ENCODE measurements at regions not wholly inside any gene's neighbourhood (a gene's known extent, or its start where the extent isn't known, plus 50 kb on each side); places are given as distances from the start of the nearest gene placed in this dataset.

DNA sequence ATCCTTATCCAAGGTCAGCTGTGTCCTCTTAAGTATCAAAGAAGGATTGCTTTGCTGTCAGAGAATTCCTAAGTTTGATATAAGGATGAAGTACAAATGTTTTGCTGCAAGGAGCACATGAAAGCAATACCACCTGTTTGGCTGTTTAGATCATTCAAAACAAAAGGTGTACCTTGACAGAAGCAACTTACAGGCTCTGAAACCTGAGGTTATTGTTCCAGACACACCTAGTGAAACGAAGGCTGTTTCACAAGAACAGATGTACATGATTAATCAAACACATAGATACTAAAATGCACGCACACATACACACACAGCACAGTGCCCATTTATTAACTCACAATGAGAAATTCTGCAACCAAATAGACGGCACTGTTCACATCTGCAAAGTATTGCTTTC, 166.2 kb downstream of the RBM43 start:
- Histone ChIP-seq H4K20me1 (replicated peaks; ENCODE audit: control insufficient read depth, extremely low read depth, insufficient read depth, low read length) (no peaks in the 10 kb centered on the region), H3K9ac (replicated peaks; ENCODE audit: extremely low read depth, insufficient read depth, low read length) (no peak overlapping the region), H3K27ac (ENCODE audit: insufficient read depth, low read depth, low read length) (no peak overlapping the region), H3K79me2 (ENCODE audit: control insufficient read depth, insufficient read depth, low read length) (no peaks in the 10 kb centered on the region), H3K27me3 (ENCODE audit: control insufficient read depth in 2 of 2, insufficient read depth in 2 of 2, low read length in 2 of 2) (no peaks in the 10 kb centered on the region), H3K4me1 (ENCODE audit: control insufficient read depth, extremely low read depth, insufficient read depth, low read length) (no peaks in the 10 kb centered on the region), H3K36me3 (ENCODE audit: control insufficient read depth in 2 of 2, extremely low read depth in 1 of 2, insufficient read depth in 2 of 2, low read length in 2 of 2) (no peaks in the 10 kb centered on the region), H3K9me3 (replicated peaks; ENCODE audit: control insufficient read depth, insufficient read depth, low read length) (no peaks in the 10 kb centered on the region), H3K4me2 (ENCODE audit: insufficient read depth, low read length) (no peak overlapping the region), H2AFZ (ENCODE audit: low read depth, low read length) (no peak overlapping the region), H3K9me1 (replicated peaks; ENCODE audit: control insufficient read depth, extremely low read depth, insufficient read depth, low read length) (no peaks in the 10 kb centered on the region), H3K4me3 (replicated peaks in 1 of 3; ENCODE audit: insufficient read depth in 1 of 3, low read depth in 1 of 3, low read length in 3 of 3) (no peak overlapping the region)
- FAIRE-seq (no peak), DNase-seq (ENCODE audit: low read depth, low spot score) (no peak)
- dilution Hi-C loops (cut with MboI; ENCODE audit: extremely low pct_ligation_motif_present, low sequenced_read_pairs), result no loop called here
- intact Hi-C loops (cut with micrococcal nuclease), result no loop called here
- ChIA-PET POLR2A (no interaction called here), CTCF (interaction anchor here (1.4 kb wide), 1 partner anchor 12 kb away, joined by 3 read pairs; no protein-coding TSS in a partner anchor)
- no TSS peak for BruUV-seq (replicated peaks)
- TF ChIP-seq GATA2 (IDR thresholded peaks at IDR 0.05; ENCODE audit: insufficient read depth, insufficient read length, low read depth, low read length) (no peak), POLR2AphosphoS5 (IDR thresholded peaks at IDR 0.05; ENCODE audit: insufficient read depth, low read depth, low read length) (no peak), POLR2A (IDR thresholded peaks at IDR 0.05; ENCODE audit: low read depth, low read length) (no peak), MYC (IDR thresholded peaks at IDR 0.05; ENCODE audit: low read depth, low read length) (no peak), JUN (IDR thresholded peaks at IDR 0.05; ENCODE audit: borderline replicate concordance, insufficient read depth, insufficient read length, low read depth) (no peak), EZH2 (IDR thresholded peaks at IDR 0.05; ENCODE audit: borderline replicate concordance, low read depth, low read length, severe bottlenecking) (no peak)
- TF ChIP-seq, protein P1, sequence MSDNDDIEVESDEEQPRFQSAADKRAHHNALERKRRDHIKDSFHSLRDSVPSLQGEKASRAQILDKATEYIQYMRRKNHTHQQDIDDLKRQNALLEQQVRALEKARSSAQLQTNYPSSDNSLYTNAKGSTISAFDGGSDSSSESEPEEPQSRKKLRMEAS (IDR thresholded peaks at IDR 0.05; ENCODE audit: insufficient read depth, insufficient read length), result no peak
- TF ChIP-seq, protein P2, sequence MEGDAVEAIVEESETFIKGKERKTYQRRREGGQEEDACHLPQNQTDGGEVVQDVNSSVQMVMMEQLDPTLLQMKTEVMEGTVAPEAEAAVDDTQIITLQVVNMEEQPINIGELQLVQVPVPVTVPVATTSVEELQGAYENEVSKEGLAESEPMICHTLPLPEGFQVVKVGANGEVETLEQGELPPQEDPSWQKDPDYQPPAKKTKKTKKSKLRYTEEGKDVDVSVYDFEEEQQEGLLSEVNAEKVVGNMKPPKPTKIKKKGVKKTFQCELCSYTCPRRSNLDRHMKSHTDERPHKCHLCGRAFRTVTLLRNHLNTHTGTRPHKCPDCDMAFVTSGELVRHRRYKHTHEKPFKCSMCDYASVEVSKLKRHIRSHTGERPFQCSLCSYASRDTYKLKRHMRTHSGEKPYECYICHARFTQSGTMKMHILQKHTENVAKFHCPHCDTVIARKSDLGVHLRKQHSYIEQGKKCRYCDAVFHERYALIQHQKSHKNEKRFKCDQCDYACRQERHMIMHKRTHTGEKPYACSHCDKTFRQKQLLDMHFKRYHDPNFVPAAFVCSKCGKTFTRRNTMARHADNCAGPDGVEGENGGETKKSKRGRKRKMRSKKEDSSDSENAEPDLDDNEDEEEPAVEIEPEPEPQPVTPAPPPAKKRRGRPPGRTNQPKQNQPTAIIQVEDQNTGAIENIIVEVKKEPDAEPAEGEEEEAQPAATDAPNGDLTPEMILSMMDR (IDR thresholded peaks at IDR 0.05; ENCODE audit: extremely low read depth in 1 of 2, insufficient read depth in 1 of 2, low read depth in 1 of 2, low read length in 2 of 2), result no peak

All from endothelial cell of umbilical vein (primary cell).